HL-60 (cell line): ENCODE measurements at regions not wholly inside any gene's neighbourhood (a gene's known extent, or its start where the extent isn't known, plus 50 kb on each side); places are given as distances from the start of the nearest gene placed in this dataset.

ENCODE experiments used
- GABPA ChIP-seq: IDR thresholded peaks from 2 replicates; pipeline ENCODE4 v1.6.1; 2012; ENCODE audit warnings: low read depth
- POLR2AphosphoS5 ChIP-seq: IDR thresholded peaks from 2 replicates; pipeline ENCODE4 v1.6.1; 2012; ENCODE audit warnings: low read depth
- REST ChIP-seq: IDR thresholded peaks from 2 replicates; pipeline ENCODE4 v1.6.1; 2012; ENCODE audit warnings: low read depth; ENCODE audit not compliant: insufficient replicate concordance
- SPI1 ChIP-seq: IDR thresholded peaks from 2 replicates; pipeline ENCODE4 v1.6.1; 2012; ENCODE audit warnings: low read depth, mild to moderate bottlenecking, borderline replicate concordance
- TF ChIP-seq, protein P1 (sequence below): IDR thresholded peaks from one replicate; pipeline ENCODE4 v1.5.1; 2011; ENCODE audit warnings: low read length, control low read depth, inconsistent platforms; ENCODE audit not compliant: insufficient read depth

- TF ChIP-seq, protein P1, sequence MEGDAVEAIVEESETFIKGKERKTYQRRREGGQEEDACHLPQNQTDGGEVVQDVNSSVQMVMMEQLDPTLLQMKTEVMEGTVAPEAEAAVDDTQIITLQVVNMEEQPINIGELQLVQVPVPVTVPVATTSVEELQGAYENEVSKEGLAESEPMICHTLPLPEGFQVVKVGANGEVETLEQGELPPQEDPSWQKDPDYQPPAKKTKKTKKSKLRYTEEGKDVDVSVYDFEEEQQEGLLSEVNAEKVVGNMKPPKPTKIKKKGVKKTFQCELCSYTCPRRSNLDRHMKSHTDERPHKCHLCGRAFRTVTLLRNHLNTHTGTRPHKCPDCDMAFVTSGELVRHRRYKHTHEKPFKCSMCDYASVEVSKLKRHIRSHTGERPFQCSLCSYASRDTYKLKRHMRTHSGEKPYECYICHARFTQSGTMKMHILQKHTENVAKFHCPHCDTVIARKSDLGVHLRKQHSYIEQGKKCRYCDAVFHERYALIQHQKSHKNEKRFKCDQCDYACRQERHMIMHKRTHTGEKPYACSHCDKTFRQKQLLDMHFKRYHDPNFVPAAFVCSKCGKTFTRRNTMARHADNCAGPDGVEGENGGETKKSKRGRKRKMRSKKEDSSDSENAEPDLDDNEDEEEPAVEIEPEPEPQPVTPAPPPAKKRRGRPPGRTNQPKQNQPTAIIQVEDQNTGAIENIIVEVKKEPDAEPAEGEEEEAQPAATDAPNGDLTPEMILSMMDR = no peak
- TF ChIP-seq GABPA (no peak), SPI1 (no peak), POLR2AphosphoS5 (no peak), REST (no peak)
Measured at GRCh38 chr14:54342806-54343205, 54.0 kb upstream of the CDKN3 start.
